ENCODE measurements at regions not wholly inside any gene's neighbourhood (a gene's known extent, or its start where the extent isn't known, plus 50 kb on each side); places are given as distances from the start of the nearest gene placed in this dataset.

GRCh38 chrX:134144231-134144630, 92.8 kb upstream of the CCDC160 start (continued):
- TF ChIP-seq, protein P1, sequence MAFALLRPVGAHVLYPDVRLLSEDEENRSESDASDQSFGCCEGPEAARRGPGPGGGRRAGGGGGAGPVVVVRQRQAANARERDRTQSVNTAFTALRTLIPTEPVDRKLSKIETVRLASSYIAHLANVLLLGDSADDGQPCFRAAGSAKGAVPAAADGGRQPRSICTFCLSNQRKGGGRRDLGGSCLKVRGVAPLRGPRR (CRISPR knock-in tag; IDR thresholded peaks at IDR 0.05) = no peak
- TF ChIP-seq TOE1 (IDR thresholded peaks at IDR 0.05; ENCODE audit: borderline replicate concordance) (no peak), TOE1 (CRISPR knock-in tag; IDR thresholded peaks at IDR 0.05; ENCODE audit: borderline replicate concordance, low read depth) (no peak), MGA (IDR thresholded peaks at IDR 0.05) (no peak), RAD21 (CRISPR knock-in tag; conservative IDR thresholded peaks at IDR 0.05 in 1 of 2, IDR thresholded peaks at IDR 0.05 in 1 of 2) (peak in 1 of 2 experiments; percentile 46; a peak in 2 of 4 replicates)
- TF ChIP-seq, protein P2, sequence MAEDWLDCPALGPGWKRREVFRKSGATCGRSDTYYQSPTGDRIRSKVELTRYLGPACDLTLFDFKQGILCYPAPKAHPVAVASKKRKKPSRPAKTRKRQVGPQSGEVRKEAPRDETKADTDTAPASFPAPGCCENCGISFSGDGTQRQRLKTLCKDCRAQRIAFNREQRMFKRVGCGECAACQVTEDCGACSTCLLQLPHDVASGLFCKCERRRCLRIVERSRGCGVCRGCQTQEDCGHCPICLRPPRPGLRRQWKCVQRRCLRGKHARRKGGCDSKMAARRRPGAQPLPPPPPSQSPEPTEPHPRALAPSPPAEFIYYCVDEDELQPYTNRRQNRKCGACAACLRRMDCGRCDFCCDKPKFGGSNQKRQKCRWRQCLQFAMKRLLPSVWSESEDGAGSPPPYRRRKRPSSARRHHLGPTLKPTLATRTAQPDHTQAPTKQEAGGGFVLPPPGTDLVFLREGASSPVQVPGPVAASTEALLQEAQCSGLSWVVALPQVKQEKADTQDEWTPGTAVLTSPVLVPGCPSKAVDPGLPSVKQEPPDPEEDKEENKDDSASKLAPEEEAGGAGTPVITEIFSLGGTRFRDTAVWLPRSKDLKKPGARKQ (CRISPR knock-in tag; IDR thresholded peaks at IDR 0.05) = no peak

Measured in K562 (cell line).